Trophoblast cell (in vitro differentiated cells and primary cell): ENCODE measurements at regions not wholly inside any gene's neighbourhood (a gene's known extent, or its start where the extent isn't known, plus 50 kb on each side); places are given as distances from the start of the nearest gene placed in this dataset.
"Not testable (repeated sequence)": the region's sequence is repeated elsewhere in the genome, so short reads cannot be mapped to it uniquely, and the experiment has no call there.

ENCODE experiments used
- DNase-seq, 2 donors: peaks; one replicate each; pipeline ENCODE4 v3.0.0-alpha.2; 2016
- H2AFZ ChIP-seq: 2 replicates; pipeline ENCODE4 v1.6.1; 2013; ENCODE audit warnings: low read length, moderate library complexity, mild to moderate bottlenecking; ENCODE audit not compliant: insufficient read depth, poor library complexity
- H2AK5ac ChIP-seq: 2 replicates; pipeline ENCODE4 v1.6.1; 2013; ENCODE audit warnings: mild to moderate bottlenecking, low read length
- H2BK120ac ChIP-seq: 2 replicates; pipeline ENCODE4 v1.6.1; 2013; ENCODE audit warnings: low read length, mild to moderate bottlenecking, moderate library complexity; ENCODE audit not compliant: insufficient read depth, poor library complexity
- H2BK12ac ChIP-seq: 2 replicates; pipeline ENCODE4 v1.6.1; 2013; ENCODE audit warnings: mild to moderate bottlenecking, low read length, moderate library complexity
- H2BK5ac ChIP-seq: 2 replicates; pipeline ENCODE4 v1.6.1; 2013; ENCODE audit warnings: low read length, low read depth, moderate library complexity, mild to moderate bottlenecking; ENCODE audit not compliant: poor library complexity
- H3K14ac ChIP-seq: 2 replicates; pipeline ENCODE4 v1.6.1; 2013; ENCODE audit warnings: mild to moderate bottlenecking, low read length
- H3K18ac ChIP-seq: 2 replicates; pipeline ENCODE4 v1.6.1; 2013; ENCODE audit warnings: mild to moderate bottlenecking, low read length
- H3K23ac ChIP-seq: 2 replicates; pipeline ENCODE4 v1.6.1; 2013; ENCODE audit warnings: low read length
- H3K27ac ChIP-seq: 2 replicates; pipeline ENCODE4 v1.5.1; 2013; ENCODE audit warnings: low read depth, mild to moderate bottlenecking, inconsistent platforms, low read length, moderate library complexity
- H3K27me3 ChIP-seq: 2 replicates; pipeline ENCODE4 v1.6.1; 2013; ENCODE audit warnings: inconsistent platforms, mild to moderate bottlenecking, low read length, moderate library complexity; ENCODE audit not compliant: insufficient read depth
- H3K36me3 ChIP-seq, 2 experiments: 1 replicate in 1 of 2; 2 replicates in 1 of 2; pipeline ENCODE4 v1.6.1; 2013; ENCODE audit warnings: low read length in 2 of 2, mild to moderate bottlenecking in 2 of 2, moderate library complexity in 1 of 2; ENCODE audit not compliant: insufficient read depth in 2 of 2, control insufficient read depth in 1 of 2
- H3K4ac ChIP-seq: 2 replicates; pipeline ENCODE4 v1.6.1; 2013; ENCODE audit warnings: low read depth, mild to moderate bottlenecking, low read length, moderate library complexity
- H3K4me1 ChIP-seq, 2 experiments: 1 replicate in 1 of 2; 2 replicates in 1 of 2; pipeline ENCODE4 v1.6.1; 2013; ENCODE audit warnings: low read length in 2 of 2, mild to moderate bottlenecking in 2 of 2, moderate library complexity in 1 of 2; ENCODE audit not compliant: insufficient read depth in 2 of 2, control insufficient read depth in 1 of 2
- H3K4me2 ChIP-seq: 2 replicates; pipeline ENCODE4 v1.6.1; 2013; ENCODE audit warnings: inconsistent platforms, mild to moderate bottlenecking, low read length, moderate library complexity
- H3K4me3 ChIP-seq: 2 replicates; pipeline ENCODE4 v1.5.1; 2013; ENCODE audit warnings: mild to moderate bottlenecking, low read depth, low read length, inconsistent platforms
- H3K79me1 ChIP-seq: one replicate; pipeline ENCODE4 v1.6.1; 2013; ENCODE audit warnings: low read length
- H3K79me2 ChIP-seq: 2 replicates; pipeline ENCODE4 v1.6.1; 2013; ENCODE audit warnings: low read length, mild to moderate bottlenecking; ENCODE audit not compliant: control insufficient read depth, insufficient read depth, poor library complexity
- H3K9ac ChIP-seq: 2 replicates; pipeline ENCODE4 v1.6.1; 2013; ENCODE audit warnings: mild to moderate bottlenecking, low read length
- H3K9me3 ChIP-seq: 2 replicates; pipeline ENCODE4 v1.6.1; 2013; ENCODE audit warnings: low read depth, mild to moderate bottlenecking, control low read depth, inconsistent platforms, low read length; ENCODE audit not compliant: insufficient read depth
- H4K12ac ChIP-seq: 2 replicates; pipeline ENCODE4 v1.6.1; 2013; ENCODE audit warnings: low read depth, mild to moderate bottlenecking, low read length, moderate library complexity
- H4K8ac ChIP-seq: 2 replicates; pipeline ENCODE4 v1.6.1; 2013; ENCODE audit warnings: low read depth, mild to moderate bottlenecking, low read length, moderate library complexity
- H4K91ac ChIP-seq: one replicate; pipeline ENCODE4 v1.6.1; 2013; ENCODE audit warnings: low read depth, mild to moderate bottlenecking, low read length, moderate library complexity
- WGBS: extraction: QIAGEN DNeasy Blood & Tissue Kit; methylation state at CpG from one replicate; pipeline ENCODE4 v1.1.7; 2013; ENCODE audit warnings: missing lambda C conversion rate; ENCODE audit not compliant: insufficient read length, insufficient coverage; ENCODE audit errors: extremely low coverage; 5-methylcytosine and 5-hydroxymethylcytosine counted together

DNA sequence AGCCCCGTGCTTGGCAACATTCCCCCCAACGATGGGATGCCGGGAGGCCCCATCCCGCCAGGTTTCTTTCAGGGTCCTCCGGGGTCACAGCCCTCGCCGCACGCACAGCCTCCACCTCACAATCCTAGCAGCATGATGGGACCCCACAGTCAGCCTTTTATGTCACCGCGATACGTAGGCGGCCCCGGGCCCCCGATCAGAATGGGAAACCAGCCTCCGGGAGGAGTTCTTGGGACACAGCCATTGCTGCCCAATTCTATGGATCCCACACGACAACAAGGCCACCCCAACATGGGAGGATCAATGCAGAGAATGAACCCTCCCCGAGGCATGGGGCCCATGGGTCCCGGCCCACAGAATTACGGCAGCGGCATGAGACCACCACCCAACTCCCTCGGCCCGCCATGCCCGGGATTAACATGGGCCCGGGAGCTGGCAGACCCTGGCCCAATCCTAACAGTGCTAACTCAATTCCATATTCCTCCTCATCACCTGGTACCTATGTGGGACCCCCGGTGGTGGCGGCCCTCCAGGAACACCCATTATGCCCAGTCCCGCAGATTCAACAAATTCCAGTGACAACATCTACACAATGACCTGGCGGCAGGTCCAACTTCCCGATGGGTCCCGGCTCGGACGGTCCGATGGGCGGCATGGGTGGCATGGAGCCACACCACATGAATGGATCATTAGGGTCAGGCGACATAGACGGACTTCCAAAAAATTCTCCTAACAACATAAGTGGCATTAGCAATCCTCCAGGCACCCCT is 116.0 kb upstream of the CDK13 start:
- H3K27ac ChIP-seq, H2AK5ac ChIP-seq, H2BK120ac ChIP-seq, H3K9ac ChIP-seq, H3K23ac ChIP-seq, H3K4me3 ChIP-seq, DNase-seq, H3K18ac ChIP-seq, H2BK12ac ChIP-seq, H3K4me1 ChIP-seq, H3K9me3 ChIP-seq, H3K79me2 ChIP-seq, H3K79me1 ChIP-seq, H3K4ac ChIP-seq, H2AFZ ChIP-seq, H3K36me3 ChIP-seq, H4K91ac ChIP-seq, H4K8ac ChIP-seq, H3K14ac ChIP-seq, H2BK5ac ChIP-seq, H4K12ac ChIP-seq: not testable (repeated sequence)
- H3K27me3 ChIP-seq, result peaks cover 12% of the 10 kb centered on the region
- WGBS, result no CpG with 5 or more reads among the region's 36 CpGs
- H3K4me2 ChIP-seq, result peak overlapping the region; percentile 84

DNA sequence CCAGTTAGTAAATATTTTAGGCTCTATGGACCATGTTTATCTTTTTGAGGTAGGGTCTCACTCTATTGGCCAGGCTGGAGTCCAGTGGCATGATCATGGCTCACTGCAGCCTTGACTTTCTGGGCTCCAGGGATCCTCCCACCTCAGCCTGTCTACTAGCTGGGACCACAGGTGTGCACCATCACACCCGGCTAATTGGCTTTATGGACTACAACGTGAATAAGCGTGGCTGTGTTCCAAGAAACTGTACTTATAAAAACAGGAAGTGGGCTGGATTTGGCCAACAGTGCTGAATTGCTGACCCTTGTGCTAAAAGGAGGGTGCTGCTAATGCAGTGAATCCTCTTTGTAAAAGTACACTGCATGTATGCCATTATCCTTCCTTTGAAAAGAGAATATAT is 111.7 kb upstream of the CDK13 start:
- Histone ChIP-seq H3K14ac (no peak overlapping the region), H3K4ac (no peak overlapping the region), H3K27me3 (peaks cover 12% of the 10 kb centered on the region), H2BK12ac (no peak overlapping the region), H3K18ac (no peak overlapping the region), H3K4me2 (no peak overlapping the region), H3K4me1 (no peaks in the 10 kb centered on the region), H2BK5ac (no peak overlapping the region), H2AFZ (no peak overlapping the region), H4K91ac (no peak overlapping the region), H3K9ac (no peak overlapping the region), H3K79me1 (no peaks in the 10 kb centered on the region), H3K23ac (no peak overlapping the region), H4K8ac (no peak overlapping the region), H2AK5ac (no peak overlapping the region), H3K79me2 (no peaks in the 10 kb centered on the region), H4K12ac (no peak overlapping the region), H3K9me3 (peaks cover 3% of the 10 kb centered on the region), H3K36me3 (no peaks in the 10 kb centered on the region), H2BK120ac (no peak overlapping the region), H3K27ac (no peak overlapping the region), H3K4me3 (no peak overlapping the region)
- no CpG with 5 or more reads among the region's 3 CpGs for WGBS
- DNase-seq, result no peak

DNA sequence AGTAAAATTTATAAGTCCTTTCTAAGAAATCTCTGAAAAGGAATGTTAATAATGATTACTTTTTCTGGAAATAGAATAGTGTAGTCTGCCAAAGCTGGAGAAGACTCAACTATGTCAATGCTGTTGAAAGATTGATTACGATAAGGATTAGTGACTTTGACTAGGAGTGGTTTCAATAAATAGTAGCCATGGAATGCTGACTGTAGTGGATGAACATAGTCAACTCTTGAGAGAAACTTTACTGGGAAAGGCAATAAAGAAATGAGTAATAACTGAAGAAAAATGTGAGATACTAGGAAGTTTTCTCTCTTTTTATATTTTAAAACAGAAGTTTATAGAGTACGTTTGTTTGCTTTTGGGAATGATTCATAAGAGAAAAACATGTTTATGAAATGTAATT is 105.0 kb upstream of the CDK13 start:
- H3K9me3 ChIP-seq, result no peaks in the 10 kb centered on the region
- no peak overlapping the region for H2BK120ac ChIP-seq
- no peaks in the 10 kb centered on the region for H3K79me2 ChIP-seq
- no peak overlapping the region for H4K91ac ChIP-seq
- H3K4ac ChIP-seq, result no peak overlapping the region
- H3K23ac ChIP-seq, result no peak overlapping the region
- no peaks in the 10 kb centered on the region for H3K36me3 ChIP-seq
- H3K27me3 ChIP-seq, result no peaks in the 10 kb centered on the region
- no CpG with 5 or more reads among the region's 2 CpGs for WGBS
- H3K79me1 ChIP-seq, result no peaks in the 10 kb centered on the region
- no peak for DNase-seq
- H2BK12ac ChIP-seq, result no peak overlapping the region
- H3K4me3 ChIP-seq, result no peak overlapping the region
- H3K9ac ChIP-seq, result no peak overlapping the region
- no peak overlapping the region for H2AK5ac ChIP-seq
- no peak overlapping the region for H3K4me2 ChIP-seq
- no peaks in the 10 kb centered on the region for H3K4me1 ChIP-seq
- no peak overlapping the region for H3K18ac ChIP-seq
- H4K8ac ChIP-seq, result no peak overlapping the region
- no peak overlapping the region for H4K12ac ChIP-seq
- no peak overlapping the region for H2BK5ac ChIP-seq
- no peak overlapping the region for H3K14ac ChIP-seq
- no peak overlapping the region for H3K27ac ChIP-seq
- H2AFZ ChIP-seq, result no peak overlapping the region

DNA sequence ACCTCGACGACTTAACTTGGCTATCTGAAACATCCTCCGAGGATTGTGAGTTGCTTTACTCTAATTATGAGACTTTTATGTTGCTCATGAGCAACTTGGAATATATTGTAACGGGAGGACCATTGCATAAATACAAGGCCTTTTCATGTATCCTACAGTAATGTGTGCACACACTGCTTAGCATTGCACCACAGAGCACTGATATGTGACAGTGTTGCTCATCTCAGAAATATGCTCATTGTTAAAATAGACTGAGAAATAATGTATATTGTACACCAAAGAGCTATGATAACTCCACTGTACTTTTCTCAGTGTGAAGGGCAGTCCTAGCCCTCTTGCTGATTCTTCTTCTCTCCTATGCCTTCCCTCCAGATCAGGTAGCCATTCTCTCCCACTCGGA is 102.8 kb upstream of the CDK13 start:
- WGBS, result no CpG with 5 or more reads among the region's 5 CpGs
- Histone ChIP-seq H3K4me2 (no peak overlapping the region), H3K9me3 (no peaks in the 10 kb centered on the region), H3K4me1 (no peaks in the 10 kb centered on the region), H3K14ac (no peak overlapping the region), H2BK5ac (no peak overlapping the region), H4K8ac (no peak overlapping the region), H3K79me2 (no peaks in the 10 kb centered on the region), H3K36me3 (no peaks in the 10 kb centered on the region), H3K23ac (no peak overlapping the region), H3K4me3 (no peak overlapping the region), H3K9ac (no peak overlapping the region), H3K18ac (no peak overlapping the region), H4K91ac (no peak overlapping the region), H3K27ac (no peak overlapping the region), H2AFZ (no peak overlapping the region), H4K12ac (no peak overlapping the region), H2BK120ac (no peak overlapping the region), H2AK5ac (no peak overlapping the region), H3K79me1 (no peaks in the 10 kb centered on the region), H2BK12ac (no peak overlapping the region), H3K4ac (no peak overlapping the region), H3K27me3 (no peaks in the 10 kb centered on the region)
- peak; percentile 39 to 63 for DNase-seq
